OCI-LY1 (cell line): ENCODE measurements at regions not wholly inside any gene's neighbourhood (a gene's known extent, or its start where the extent isn't known, plus 50 kb on each side); places are given as distances from the start of the nearest gene placed in this dataset.
"Not testable (repeated sequence)": the region's sequence is repeated elsewhere in the genome, so short reads cannot be mapped to it uniquely, and the experiment has no call there.

ENCODE experiments used
- H2AFZ ChIP-seq: fragments of 200-600 bp; sonication (generic), shearing (Covaris generic); 2 replicates; pipeline ENCODE4 v1.6.0; 2014; ENCODE audit warnings: antibody characterized with exemption, mild to moderate bottlenecking, low read length
- H3F3A ChIP-seq: fragments of 200-600 bp; sonication (generic), shearing (Covaris generic); 2 replicates; pipeline ENCODE4 v1.6.0; 2014; ENCODE audit warnings: mild to moderate bottlenecking, antibody characterized with exemption, low read length, moderate library complexity; ENCODE audit not compliant: insufficient read depth
- H3K27ac ChIP-seq: fragments of 200-600 bp; sonication (generic); 2 replicates; pipeline ENCODE4 v1.5.1; 2014; ENCODE audit warnings: low read length, mixed run types, mild to moderate bottlenecking, low read depth; ENCODE audit not compliant: poor library complexity, severe bottlenecking
- H3K27me3 ChIP-seq: fragments of 200-600 bp; sonication (generic); 2 replicates; pipeline ENCODE4 v1.6.0; 2014; ENCODE audit warnings: antibody characterized with exemption, mild to moderate bottlenecking, low read length, moderate library complexity; ENCODE audit not compliant: insufficient read depth
- H3K36me3 ChIP-seq: fragments of 200-600 bp; sonication (generic); 2 replicates; pipeline ENCODE4 v1.6.1; 2014; ENCODE audit warnings: mild to moderate bottlenecking, antibody characterized with exemption, low read length, moderate library complexity, mixed read lengths; ENCODE audit not compliant: insufficient read depth
- H3K4me1 ChIP-seq: fragments of 200-600 bp; sonication (generic); 2 replicates; pipeline ENCODE4 v1.5.1; 2014; ENCODE audit warnings: mild to moderate bottlenecking, low read length, moderate library complexity; ENCODE audit not compliant: insufficient read depth, severe bottlenecking
- H3K4me2 ChIP-seq: fragments of 200-600 bp; sonication (generic), shearing (Covaris generic); 2 replicates; pipeline ENCODE4 v1.6.1; 2014; ENCODE audit warnings: low read length
- H3K4me3 ChIP-seq: fragments of 200-600 bp; sonication (generic); 2 replicates; pipeline ENCODE4 v1.5.1; 2014; ENCODE audit warnings: low read length, low read depth, mild to moderate bottlenecking, mixed read lengths; ENCODE audit not compliant: poor library complexity, severe bottlenecking
- H3K79me2 ChIP-seq: fragments of 200-600 bp; shearing (Covaris generic); 2 replicates; pipeline ENCODE4 v1.6.1; 2016; ENCODE audit warnings: mixed run types, low read length, mixed read lengths; ENCODE audit not compliant: insufficient read depth
- H3K9ac ChIP-seq: fragments of 200-600 bp; sonication (generic), shearing (Covaris generic); 2 replicates; pipeline ENCODE4 v1.6.1; 2014; ENCODE audit warnings: mild to moderate bottlenecking, low read length, mixed read lengths
- H3K9me2 ChIP-seq: fragments of 200-600 bp; sonication (generic), shearing (Covaris generic); 2 replicates; pipeline ENCODE4 v1.6.1; 2014; ENCODE audit warnings: low read depth, mild to moderate bottlenecking, low read length, mixed read lengths
- H3K9me3 ChIP-seq: fragments of 200-600 bp; shearing (Covaris generic); 2 replicates; pipeline ENCODE4 v1.6.1; 2014; ENCODE audit warnings: low read length, mixed read lengths
- H4K20me1 ChIP-seq: fragments of 200-600 bp; sonication (generic), shearing (Covaris generic); 2 replicates; pipeline ENCODE4 v1.6.0; 2016; ENCODE audit warnings: mild to moderate bottlenecking, low read length; ENCODE audit not compliant: insufficient read depth
- CTCF ChIP-seq: fragments of 200-600 bp; sonication (generic), shearing (Covaris generic); IDR thresholded peaks from 2 replicates; pipeline ENCODE4 v1.5.1; 2017; ENCODE audit warnings: mild to moderate bottlenecking, antibody characterized with exemption, low read length, moderate library complexity, mixed read lengths
- EZH2 ChIP-seq: fragments of 200-600 bp; sonication (generic), shearing (Covaris generic); IDR thresholded peaks from 2 replicates; pipeline ENCODE4 v1.8.0; 2017; ENCODE audit warnings: borderline replicate concordance, mixed run types, mild to moderate bottlenecking, antibody characterized with exemption, low read length, moderate library complexity, mixed read lengths

GRCh38 chr14:101090976-101091375, 187.5 kb upstream of the RTL1 start:
- H3K36me3 ChIP-seq: no peaks in the 10 kb centered on the region
- no peaks in the 10 kb centered on the region for H4K20me1 ChIP-seq
- no peaks in the 10 kb centered on the region for H3K27me3 ChIP-seq
- H3K9me2 ChIP-seq: no peaks in the 10 kb centered on the region
- H3F3A ChIP-seq: no peaks in the 10 kb centered on the region
- H2AFZ ChIP-seq: no peak overlapping the region
- H3K79me2 ChIP-seq: no peaks in the 10 kb centered on the region
- no peak overlapping the region for H3K27ac ChIP-seq
- H3K4me3 ChIP-seq: no peak overlapping the region
- no peaks in the 10 kb centered on the region for H3K9me3 ChIP-seq
- H3K4me2 ChIP-seq: no peak overlapping the region
- H3K4me1 ChIP-seq: no peaks in the 10 kb centered on the region
- no peak overlapping the region for H3K9ac ChIP-seq
- TF ChIP-seq EZH2 (no peak), CTCF (no peak)

- H3F3A ChIP-seq, H3K4me3 ChIP-seq, H3K4me1 ChIP-seq, H3K27me3 ChIP-seq, H3K79me2 ChIP-seq, H4K20me1 ChIP-seq, H3K36me3 ChIP-seq, H3K27ac ChIP-seq, H2AFZ ChIP-seq, H3K4me2 ChIP-seq, H3K9me3 ChIP-seq, H3K9me2 ChIP-seq, H3K9ac ChIP-seq: not testable (repeated sequence)
These were observed 191.4 kb upstream of the RTL1 start for GRCh38 chr14:101094916-101095315.

- no peak overlapping the region for H3K9ac ChIP-seq
- no peaks in the 10 kb centered on the region for H3F3A ChIP-seq
- H3K27ac ChIP-seq: no peak overlapping the region
- H3K36me3 ChIP-seq: no peaks in the 10 kb centered on the region
- H3K4me1 ChIP-seq: no peaks in the 10 kb centered on the region
- no peaks in the 10 kb centered on the region; the same call in 1 of the 2 replicates for H3K9me3 ChIP-seq
- H3K27me3 ChIP-seq: no peaks in the 10 kb centered on the region
- no peaks in the 10 kb centered on the region for H4K20me1 ChIP-seq
- H2AFZ ChIP-seq: no peak overlapping the region
- TF ChIP-seq CTCF: no peak
- no peak for TF ChIP-seq EZH2
- no peaks in the 10 kb centered on the region for H3K79me2 ChIP-seq
- no peak overlapping the region for H3K4me2 ChIP-seq
- no peaks in the 10 kb centered on the region for H3K9me2 ChIP-seq
- no peak overlapping the region for H3K4me3 ChIP-seq
These were observed 193.0 kb upstream of the RTL1 start for GRCh38 chr14:101096551-101096950.

GRCh38 chr14:101097109-101097793, 193.7 kb upstream of the RTL1 start:
- Histone ChIP-seq H3K27me3 (no peaks in the 10 kb centered on the region), H3K79me2 (no peaks in the 10 kb centered on the region), H3F3A (no peaks in the 10 kb centered on the region), H3K27ac (no peak overlapping the region), H4K20me1 (no peaks in the 10 kb centered on the region), H3K9me3 (no peaks in the 10 kb centered on the region; the same call in 1 of the 2 replicates), H3K36me3 (no peaks in the 10 kb centered on the region), H3K9me2 (no peaks in the 10 kb centered on the region), H3K4me1 (no peaks in the 10 kb centered on the region), H2AFZ (no peak overlapping the region), H3K9ac (no peak overlapping the region), H3K4me3 (no peak overlapping the region), H3K4me2 (no peak overlapping the region)
- TF ChIP-seq CTCF (no peak), EZH2 (no peak)
